ENCODE measurements at regions not wholly inside any gene's neighbourhood (a gene's known extent, or its start where the extent isn't known, plus 50 kb on each side); places are given as distances from the start of the nearest gene placed in this dataset.

DNA sequence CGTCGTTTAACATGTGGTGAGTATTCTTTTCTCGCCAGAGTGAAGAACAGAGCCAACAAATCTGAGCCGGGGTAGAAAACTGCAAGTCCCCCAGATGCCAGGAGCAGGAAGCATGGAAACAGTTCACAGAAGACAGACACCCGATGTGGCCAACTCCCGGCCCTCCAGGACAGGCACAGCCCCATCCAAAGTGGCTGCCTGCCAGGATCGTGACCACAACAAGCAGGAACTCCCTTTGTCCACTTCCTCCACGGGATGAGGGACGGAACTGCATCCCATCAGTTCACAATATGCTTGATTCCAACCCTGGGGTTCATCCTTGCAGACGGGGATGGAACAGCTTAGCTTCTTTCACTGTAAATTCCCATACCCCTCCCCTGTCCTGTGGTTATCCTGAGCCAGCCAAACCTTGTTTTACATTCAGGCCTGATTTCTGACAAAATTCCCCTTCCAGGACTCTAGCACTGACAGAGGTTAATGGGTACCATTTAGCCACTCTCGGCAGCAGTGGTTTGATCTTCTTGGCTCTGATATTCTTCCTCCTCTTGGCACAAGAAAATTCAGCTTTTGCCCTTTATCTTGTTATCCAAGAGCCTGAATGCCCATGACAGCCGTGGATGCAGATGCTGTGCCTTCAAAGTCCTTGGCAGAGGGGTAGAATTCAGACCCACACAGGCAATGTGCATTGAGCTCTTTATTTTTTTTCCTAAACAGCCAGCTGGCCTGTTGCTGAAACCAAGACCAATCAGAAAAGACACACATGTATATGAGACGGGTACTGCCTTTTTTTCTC, 105.5 kb upstream of the FAM204A start:
- Histone ChIP-seq H3K9me3 (no peaks in the 10 kb centered on the region), H3K27ac (no peak overlapping the region), H3K4me1 (no peaks in the 10 kb centered on the region), H3K27me3 (ENCODE audit: insufficient read depth in 3 of 3, low read length in 2 of 3) (peaks cover 0 to 26% (median 2%) of the 10 kb centered on the region in 3 donors), H3K4me3 (no peak overlapping the region), H3K36me3 (ENCODE audit: insufficient read depth in 1 of 2, low read depth in 1 of 2) (no peaks in the 10 kb centered on the region)
- TF ChIP-seq, protein P1, sequence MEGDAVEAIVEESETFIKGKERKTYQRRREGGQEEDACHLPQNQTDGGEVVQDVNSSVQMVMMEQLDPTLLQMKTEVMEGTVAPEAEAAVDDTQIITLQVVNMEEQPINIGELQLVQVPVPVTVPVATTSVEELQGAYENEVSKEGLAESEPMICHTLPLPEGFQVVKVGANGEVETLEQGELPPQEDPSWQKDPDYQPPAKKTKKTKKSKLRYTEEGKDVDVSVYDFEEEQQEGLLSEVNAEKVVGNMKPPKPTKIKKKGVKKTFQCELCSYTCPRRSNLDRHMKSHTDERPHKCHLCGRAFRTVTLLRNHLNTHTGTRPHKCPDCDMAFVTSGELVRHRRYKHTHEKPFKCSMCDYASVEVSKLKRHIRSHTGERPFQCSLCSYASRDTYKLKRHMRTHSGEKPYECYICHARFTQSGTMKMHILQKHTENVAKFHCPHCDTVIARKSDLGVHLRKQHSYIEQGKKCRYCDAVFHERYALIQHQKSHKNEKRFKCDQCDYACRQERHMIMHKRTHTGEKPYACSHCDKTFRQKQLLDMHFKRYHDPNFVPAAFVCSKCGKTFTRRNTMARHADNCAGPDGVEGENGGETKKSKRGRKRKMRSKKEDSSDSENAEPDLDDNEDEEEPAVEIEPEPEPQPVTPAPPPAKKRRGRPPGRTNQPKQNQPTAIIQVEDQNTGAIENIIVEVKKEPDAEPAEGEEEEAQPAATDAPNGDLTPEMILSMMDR (IDR thresholded peaks at IDR 0.05) = no peak
- ATAC-seq = no peak
- peak; percentile 60 to 82 for DNase-seq
- intact Hi-C loops (cut with DNase I) = no loop called here
- 10 to 18% (median 15%) methylated on average over 13 of the region's 13 CpGs for WGBS, 3 donors

DNA sequence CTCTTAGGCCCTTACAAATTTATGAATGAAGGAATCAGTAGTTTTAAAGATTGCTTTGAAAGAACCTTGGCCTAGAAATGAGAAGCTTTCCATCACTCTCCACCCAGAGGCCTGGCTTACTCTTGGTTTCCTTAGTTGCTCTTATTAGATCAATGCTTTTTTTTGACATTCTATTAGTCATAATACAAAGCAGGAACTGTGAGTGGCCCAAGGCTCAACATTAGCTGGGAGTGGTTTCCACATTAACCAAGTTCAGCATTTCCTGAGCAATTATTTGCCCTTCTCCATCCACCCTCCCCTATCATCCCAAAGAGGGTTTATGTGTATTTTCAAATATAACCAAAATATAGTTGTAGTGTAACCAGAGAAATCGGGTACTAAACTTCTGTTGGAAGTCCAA, 103.4 kb upstream of the FAM204A start:
- H3K27ac ChIP-seq = no peak overlapping the region
- H3K36me3 ChIP-seq (ENCODE audit: insufficient read depth in 1 of 2, low read depth in 1 of 2) = no peaks in the 10 kb centered on the region
- H3K4me1 ChIP-seq = no peaks in the 10 kb centered on the region
- TF ChIP-seq, protein P1 (IDR thresholded peaks at IDR 0.05) = no peak
- H3K4me3 ChIP-seq = no peak overlapping the region
- WGBS, 3 donors = 74 to 86% (median 83%) methylated on average over 1 of the region's 1 CpG
- ATAC-seq (no peak), DNase-seq (no peak)
- no peaks in the 10 kb centered on the region for H3K9me3 ChIP-seq
- H3K27me3 ChIP-seq (ENCODE audit: insufficient read depth in 3 of 3, low read length in 2 of 3) = peaks cover 0 to 15% (median 2%) of the 10 kb centered on the region in 3 donors
- intact Hi-C loops (cut with DNase I) = no loop called here

GRCh38 chr10:118444069-118444468, 101.9 kb upstream of the FAM204A start:
- WGBS, 3 donors = 55 to 63% (median 61%) methylated on average over 2 of the region's 2 CpGs

DNA sequence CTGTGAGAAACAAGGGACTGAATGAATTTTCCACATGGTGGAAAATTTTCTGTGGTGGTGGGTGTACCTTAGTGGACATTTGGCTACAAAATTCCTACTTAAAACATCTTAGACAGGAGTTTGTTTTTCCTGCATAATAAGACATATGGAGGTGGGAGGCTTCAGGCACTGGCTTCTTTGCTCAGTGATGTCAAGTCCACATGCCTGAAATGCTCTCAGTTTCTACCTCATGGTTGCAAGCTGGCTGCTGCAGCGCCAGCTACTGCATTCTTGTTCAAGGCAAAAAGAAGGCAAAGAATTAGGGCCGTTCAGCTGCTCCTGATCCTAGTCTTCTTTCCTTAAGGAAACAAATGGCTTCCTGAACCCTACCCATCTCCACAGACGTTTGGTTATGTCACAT, 99.9 kb upstream of the FAM204A start:
- intact Hi-C loops (cut with DNase I) = no loop called here
- Histone ChIP-seq H3K36me3 (ENCODE audit: insufficient read depth in 1 of 2, low read depth in 1 of 2) (no peaks in the 10 kb centered on the region), H3K9me3 (no peaks in the 10 kb centered on the region), H3K4me3 (no peak overlapping the region), H3K27me3 (ENCODE audit: insufficient read depth in 3 of 3, low read length in 2 of 3) (peaks cover 0 to 16% (median 2%) of the 10 kb centered on the region in 3 donors), H3K4me1 (no peaks in the 10 kb centered on the region), H3K27ac (no peak overlapping the region)
- DNase-seq = no peak
- TF ChIP-seq, protein P1 (IDR thresholded peaks at IDR 0.05) = no peak
- no peak for ATAC-seq
- 61 to 71% (median 68%) methylated on average over 3 of the region's 3 CpGs for WGBS, 3 donors

More at GRCh38 chr10:118444069-118444468, 101.9 kb upstream of the FAM204A start:
- Histone ChIP-seq H3K27me3 (ENCODE audit: insufficient read depth in 3 of 3, low read length in 2 of 3) (peaks cover 0 to 14% (median 2%) of the 10 kb centered on the region in 3 donors), H3K4me1 (no peaks in the 10 kb centered on the region), H3K4me3 (no peak overlapping the region), H3K36me3 (ENCODE audit: insufficient read depth in 1 of 2, low read depth in 1 of 2) (no peaks in the 10 kb centered on the region), H3K9me3 (no peaks in the 10 kb centered on the region), H3K27ac (no peak overlapping the region)
- intact Hi-C loops (cut with DNase I) = no loop called here
- no peak for ATAC-seq
- TF ChIP-seq, protein P1 (IDR thresholded peaks at IDR 0.05) = no peak
- DNase-seq = no peak

All from psoas muscle (tissue), 7 donors.